Gastrocnemius medialis (tissue), 4 donors: ENCODE measurements at regions not wholly inside any gene's neighbourhood (a gene's known extent, or its start where the extent isn't known, plus 50 kb on each side); places are given as distances from the start of the nearest gene placed in this dataset.

Experiments
- ATAC-seq, 2 donors: fragments of 150-250 bp; one replicate each; pipeline ENCODE4 v1.9.1; 2016
- DNase-seq, 2 donors: peaks; one replicate each; pipeline ENCODE4 v3.0.0-alpha.2; 2019
- H3K27ac ChIP-seq, 4 donors: fragments of 200-600 bp; sonication (generic); 1 replicate in 1 of 4; 2 replicates in 3 of 4; pipeline ENCODE4 v1.5.1; 2016 to 2018; ENCODE audit warnings: mild to moderate bottlenecking in 2 of 4, moderate library complexity in 1 of 4
- H3K27me3 ChIP-seq, 3 donors: fragments of 200-600 bp; sonication (generic) in 2 of 3; 1 replicate in 1 of 3; 2 replicates in 2 of 3; pipeline versions ENCODE4 v1.5.1 to v1.6.0; 2016 to 2019; ENCODE audit warnings: mild to moderate bottlenecking in 1 of 3, moderate library complexity in 1 of 3
- H3K36me3 ChIP-seq, 2 donors: fragments of 200-600 bp; sonication (generic) in 1 of 2; one replicate each; pipeline ENCODE4 v1.5.1; 2017 to 2018
- H3K4me1 ChIP-seq, 2 donors: fragments of 200-600 bp; sonication (generic) in 1 of 2; one replicate each; pipeline ENCODE4 v1.5.1; 2016 to 2017; ENCODE audit warnings: mild to moderate bottlenecking in 2 of 2
- H3K4me3 ChIP-seq, 4 donors: fragments of 200-600 bp; sonication (generic) in 3 of 4; 1 replicate in 1 of 4; 2 replicates in 3 of 4; pipeline ENCODE4 v1.5.1; 2016 to 2019; ENCODE audit warnings: mild to moderate bottlenecking in 2 of 4
- H3K9me3 ChIP-seq, 3 donors: fragments of 200-600 bp; sonication (generic) in 2 of 3; 1 replicate in 1 of 3; 2 replicates in 2 of 3; pipeline ENCODE4 v1.5.1; 2016 to 2019
- POLR2A ChIP-seq, 2 donors: fragments of 450-650 bp; IDR thresholded peaks; one replicate each; pipeline ENCODE4 v1.6.1; 2017; ENCODE audit warnings: antibody characterized with exemption in 2 of 2, mild to moderate bottlenecking in 2 of 2, moderate library complexity in 2 of 2
- in situ Hi-C, 4 donors: fragments of 200-750 bp; cut with MboI; loops; one replicate each; pipeline versions ENCODE4 v1.15.0 to v1.8.0; 2017; ENCODE audit warnings: low sequenced_read_pairs in 4 of 4
- intact Hi-C: fragments of 100-400 bp; cut with DNase I; formaldehyde crosslinking; loops from one replicate; pipeline ENCODE4 v1.15.1; 2023; ENCODE audit warnings: low total_unique reads
- TF ChIP-seq, protein P1 (sequence below), 5 experiments: fragments of 450-650 bp in 3 of 5; fragments of 200-600 bp in 2 of 5; sonication (generic) in 2 of 5; IDR thresholded peaks in 4 of 5; conservative IDR thresholded peaks in 1 of 5; 1 replicate in 4 of 5; 2 replicates in 1 of 5; pipeline ENCODE4 v1.5.1; 2016 to 2019; ENCODE audit warnings: antibody characterized with exemption in 5 of 5, mild to moderate bottlenecking in 3 of 5, moderate library complexity in 3 of 5

DNA sequence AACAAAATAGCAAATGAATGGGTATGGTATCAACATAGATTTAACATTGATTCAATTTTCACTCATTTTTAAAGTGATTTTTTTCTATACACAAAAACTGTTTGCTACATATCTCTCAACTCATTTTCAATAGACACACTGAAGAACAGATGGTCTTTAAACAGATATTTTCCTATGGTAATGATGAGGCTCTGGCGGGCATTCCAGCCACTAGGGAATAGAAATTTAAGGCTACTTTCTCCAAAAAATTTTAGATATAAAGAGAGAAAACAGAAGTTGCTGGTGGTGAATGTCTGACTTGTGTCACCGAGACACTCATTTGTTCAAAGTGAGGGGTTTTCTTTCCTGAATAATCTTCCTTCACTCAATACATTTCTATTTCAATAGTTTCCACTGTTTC, 693.0 kb downstream of the ETS1 start:
- DNase-seq = no peak
- in situ Hi-C loops = no loop called here
- no peaks in the 10 kb centered on the region for H3K4me1 ChIP-seq
- TF ChIP-seq POLR2A (IDR thresholded peaks at IDR 0.05) = no peak
- TF ChIP-seq, protein P1, sequence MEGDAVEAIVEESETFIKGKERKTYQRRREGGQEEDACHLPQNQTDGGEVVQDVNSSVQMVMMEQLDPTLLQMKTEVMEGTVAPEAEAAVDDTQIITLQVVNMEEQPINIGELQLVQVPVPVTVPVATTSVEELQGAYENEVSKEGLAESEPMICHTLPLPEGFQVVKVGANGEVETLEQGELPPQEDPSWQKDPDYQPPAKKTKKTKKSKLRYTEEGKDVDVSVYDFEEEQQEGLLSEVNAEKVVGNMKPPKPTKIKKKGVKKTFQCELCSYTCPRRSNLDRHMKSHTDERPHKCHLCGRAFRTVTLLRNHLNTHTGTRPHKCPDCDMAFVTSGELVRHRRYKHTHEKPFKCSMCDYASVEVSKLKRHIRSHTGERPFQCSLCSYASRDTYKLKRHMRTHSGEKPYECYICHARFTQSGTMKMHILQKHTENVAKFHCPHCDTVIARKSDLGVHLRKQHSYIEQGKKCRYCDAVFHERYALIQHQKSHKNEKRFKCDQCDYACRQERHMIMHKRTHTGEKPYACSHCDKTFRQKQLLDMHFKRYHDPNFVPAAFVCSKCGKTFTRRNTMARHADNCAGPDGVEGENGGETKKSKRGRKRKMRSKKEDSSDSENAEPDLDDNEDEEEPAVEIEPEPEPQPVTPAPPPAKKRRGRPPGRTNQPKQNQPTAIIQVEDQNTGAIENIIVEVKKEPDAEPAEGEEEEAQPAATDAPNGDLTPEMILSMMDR (IDR thresholded peaks at IDR 0.05 in 4 of 5, conservative IDR thresholded peaks at IDR 0.05 in 1 of 5) = no peak
- no peaks in the 10 kb centered on the region for H3K36me3 ChIP-seq
- no peak overlapping the region for H3K27ac ChIP-seq
- H3K27me3 ChIP-seq = no peaks in the 10 kb centered on the region
- H3K4me3 ChIP-seq = no peak overlapping the region
- intact Hi-C loops = no loop called here
- no peak for ATAC-seq
- no peaks in the 10 kb centered on the region for H3K9me3 ChIP-seq

DNA sequence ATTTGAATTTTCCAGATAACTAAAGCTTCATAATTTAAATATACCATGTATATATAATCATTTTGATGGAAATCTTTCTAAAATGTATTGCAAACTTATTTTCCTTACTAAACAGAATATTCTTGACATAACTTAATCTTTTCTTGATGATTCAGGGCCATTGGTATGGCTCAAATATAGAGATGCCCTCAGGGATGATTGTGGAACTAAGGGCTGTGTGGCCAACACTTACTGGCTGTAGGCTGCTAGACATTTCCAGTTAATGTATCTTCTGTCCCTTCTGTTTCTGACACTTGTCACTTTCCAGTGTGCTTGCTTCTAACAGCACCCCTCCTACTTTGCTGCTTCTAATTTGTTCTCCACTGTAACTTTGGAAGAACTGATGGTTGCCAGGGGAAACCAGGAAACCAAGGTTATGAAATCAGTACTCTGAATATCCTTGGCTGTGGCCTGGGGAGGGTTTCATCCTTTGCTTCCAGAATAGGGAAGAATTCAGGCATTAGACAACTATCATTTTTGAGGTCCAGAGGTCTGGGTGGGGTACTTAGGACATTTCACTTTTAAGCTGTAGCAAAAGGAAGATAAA, 697.2 kb downstream of the ETS1 start:
- no peaks in the 10 kb centered on the region for H3K36me3 ChIP-seq
- H3K9me3 ChIP-seq = no peaks in the 10 kb centered on the region
- in situ Hi-C loops (no loop called here), intact Hi-C loops (no loop called here)
- no peaks in the 10 kb centered on the region for H3K4me1 ChIP-seq
- H3K27me3 ChIP-seq = no peaks in the 10 kb centered on the region
- no peak overlapping the region for H3K27ac ChIP-seq
- no peak for ATAC-seq
- H3K4me3 ChIP-seq = no peak overlapping the region
- no peak for DNase-seq
- no peak for TF ChIP-seq POLR2A (IDR thresholded peaks at IDR 0.05)

DNA sequence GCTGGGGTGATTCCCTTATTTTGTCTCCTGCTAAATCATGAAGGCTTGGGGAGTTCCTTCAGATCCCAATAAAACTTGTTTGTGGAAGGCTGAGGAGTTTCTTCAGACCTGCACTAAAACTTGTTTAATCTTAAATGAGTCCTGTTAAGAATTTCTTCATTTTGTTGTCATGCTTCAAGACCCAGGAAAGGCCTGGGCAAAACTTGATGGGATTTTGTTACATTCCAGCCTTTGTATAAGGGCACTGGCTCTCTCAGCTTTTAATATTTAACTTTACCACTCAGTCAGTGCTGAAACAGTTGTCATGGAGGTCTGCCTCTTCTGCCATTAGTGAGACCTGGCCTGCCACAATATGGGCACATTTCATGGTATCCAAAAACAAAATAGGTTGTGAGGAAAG, 699.0 kb downstream of the ETS1 start:
- TF ChIP-seq POLR2A (IDR thresholded peaks at IDR 0.05) = no peak
- TF ChIP-seq, protein P1 (IDR thresholded peaks at IDR 0.05 in 4 of 5, conservative IDR thresholded peaks at IDR 0.05 in 1 of 5) = no peak
- in situ Hi-C loops (no loop called here), intact Hi-C loops (no loop called here)
- Histone ChIP-seq H3K27ac (no peak overlapping the region), H3K27me3 (no peaks in the 10 kb centered on the region), H3K9me3 (no peaks in the 10 kb centered on the region), H3K36me3 (no peaks in the 10 kb centered on the region), H3K4me1 (no peaks in the 10 kb centered on the region), H3K4me3 (no peak overlapping the region)
- ATAC-seq (no peak), DNase-seq (no peak)

DNA sequence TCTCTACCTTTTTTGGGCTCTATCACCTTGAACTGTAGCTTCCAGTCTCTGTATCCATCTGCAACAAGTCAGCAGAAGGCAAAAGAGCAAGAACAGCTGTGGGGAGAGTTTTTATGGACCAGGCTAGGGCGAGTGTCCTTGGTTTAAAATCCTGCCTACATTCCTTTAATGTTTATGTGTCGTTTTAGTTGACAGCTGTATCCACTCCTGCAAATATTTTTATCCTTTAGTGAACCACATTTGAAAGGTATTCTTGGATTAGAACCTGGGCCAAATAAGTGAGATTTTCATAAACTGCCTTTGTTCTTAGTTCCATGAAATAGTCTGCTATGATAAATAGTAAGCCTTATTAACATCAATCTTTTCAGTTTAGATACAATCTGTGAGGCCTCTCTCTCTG, 712.2 kb downstream of the ETS1 start:
- TF ChIP-seq POLR2A (IDR thresholded peaks at IDR 0.05) = no peak
- TF ChIP-seq, protein P1 (IDR thresholded peaks at IDR 0.05 in 4 of 5, conservative IDR thresholded peaks at IDR 0.05 in 1 of 5) = no peak
- Histone ChIP-seq H3K9me3 (no peaks in the 10 kb centered on the region), H3K4me3 (no peak overlapping the region), H3K4me1 (no peaks in the 10 kb centered on the region), H3K27ac (no peak overlapping the region), H3K27me3 (no peaks in the 10 kb centered on the region), H3K36me3 (no peaks in the 10 kb centered on the region)
- intact Hi-C loops (no loop called here), in situ Hi-C loops (no loop called here)
- DNase-seq = no peak
- ATAC-seq = no peak

DNA sequence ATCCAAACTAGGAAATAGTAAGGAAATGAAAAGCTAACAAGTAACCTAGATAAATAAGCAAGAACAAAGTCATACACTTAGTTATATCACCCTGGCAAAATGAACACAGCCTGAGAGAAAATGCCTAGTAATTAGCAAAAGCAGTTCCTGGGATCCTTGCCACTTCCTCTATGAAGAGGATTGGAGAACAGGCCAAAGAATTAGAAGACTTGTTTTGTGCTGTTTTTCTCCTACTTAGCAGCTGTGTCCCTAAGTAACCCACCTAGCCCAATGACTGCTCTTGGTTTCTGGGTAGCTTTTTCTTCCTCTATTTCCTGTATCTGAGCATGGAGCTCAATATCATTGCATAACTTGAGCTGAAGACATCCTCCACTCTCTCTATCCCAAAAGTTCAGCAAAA, 713.9 kb downstream of the ETS1 start:
- DNase-seq (no peak), ATAC-seq (no peak)
- Histone ChIP-seq H3K4me1 (no peaks in the 10 kb centered on the region), H3K4me3 (no peak overlapping the region), H3K27ac (no peak overlapping the region), H3K27me3 (no peaks in the 10 kb centered on the region), H3K36me3 (no peaks in the 10 kb centered on the region), H3K9me3 (no peaks in the 10 kb centered on the region)
- intact Hi-C loops = no loop called here
- no peak for TF ChIP-seq POLR2A (IDR thresholded peaks at IDR 0.05)
- TF ChIP-seq, protein P1 (IDR thresholded peaks at IDR 0.05 in 4 of 5, conservative IDR thresholded peaks at IDR 0.05 in 1 of 5) = no peak
- in situ Hi-C loops = no loop called here
